SK-N-SH treated with all-trans-retinoic acid at 6 μM for 48 hours (cell line): ENCODE measurements at regions not wholly inside any gene's neighbourhood (a gene's known extent, or its start where the extent isn't known, plus 50 kb on each side); places are given as distances from the start of the nearest gene placed in this dataset.

Experiments used
- ATAC-seq: fragments of 200-7000 bp; cut with Tn5 transposase; 3 replicates; pipeline ENCODE4 v1.9.1; 2020; ENCODE audit warnings: mild to moderate bottlenecking, moderate library complexity
- ARNTL ChIP-seq: fragments of 450-650 bp; formaldehyde crosslinking; IDR thresholded peaks from 2 replicates; pipeline ENCODE4 v1.5.0; 2020; ENCODE audit warnings: low read depth, mild to moderate bottlenecking, moderate library complexity, borderline replicate concordance
- CREB5 ChIP-seq: fragments of 250-450 bp; sonication (Bioruptor Pico); IDR thresholded peaks from 2 replicates; pipeline ENCODE4 v1.5.1; 2020; ENCODE audit warnings: low read depth, mild to moderate bottlenecking, moderate library complexity
- CSDC2 ChIP-seq: fragments of 250-450 bp; sonication (Bioruptor Pico); IDR thresholded peaks from 2 replicates; pipeline ENCODE4 v1.5.0; 2020; ENCODE audit warnings: mild to moderate bottlenecking, moderate library complexity
- CSRNP3 ChIP-seq: fragments of 250-450 bp; sonication (Bioruptor Pico); IDR thresholded peaks from 2 replicates; pipeline ENCODE4 v1.5.1; 2021; ENCODE audit warnings: mild to moderate bottlenecking, moderate library complexity
- ESRRG ChIP-seq: fragments of 250-450 bp; sonication (Bioruptor Pico); IDR thresholded peaks from 2 replicates; pipeline ENCODE4 v1.6.1; 2021; ENCODE audit warnings: mild to moderate bottlenecking
- GLIS3 ChIP-seq: fragments of 250-450 bp; sonication (Bioruptor Pico); IDR thresholded peaks from 2 replicates; pipeline ENCODE4 v1.5.0; 2020; ENCODE audit warnings: mild to moderate bottlenecking, moderate library complexity
- ISL1 ChIP-seq: fragments of 250-450 bp; sonication (Bioruptor Pico); IDR thresholded peaks from 2 replicates; pipeline ENCODE4 v2.1.2; 2022; ENCODE audit warnings: mild to moderate bottlenecking, moderate library complexity
- OSR1 ChIP-seq: fragments of 250-450 bp; sonication (Bioruptor Pico); IDR thresholded peaks from 2 replicates; pipeline ENCODE4 v1.8.0; 2022; ENCODE audit warnings: moderate library complexity, mild to moderate bottlenecking, inconsistent platforms
- POU6F1 ChIP-seq: fragments of 250-450 bp; sonication (Bioruptor Pico); IDR thresholded peaks from 2 replicates; pipeline ENCODE4 v1.8.0; 2021; ENCODE audit warnings: low read depth, mild to moderate bottlenecking, moderate library complexity, borderline replicate concordance
- PPARA ChIP-seq: fragments of 250-450 bp; sonication (Bioruptor Pico); IDR thresholded peaks from 2 replicates; pipeline ENCODE4 v1.5.0; 2020; ENCODE audit warnings: mild to moderate bottlenecking, borderline replicate concordance
- RARB ChIP-seq: fragments of 250-450 bp; sonication (Bioruptor Pico); IDR thresholded peaks from 2 replicates; pipeline ENCODE4 v1.8.0; 2021; ENCODE audit warnings: mild to moderate bottlenecking, moderate library complexity
- TCF4 ChIP-seq: fragments of 250-450 bp; sonication (Bioruptor Pico); IDR thresholded peaks from 2 replicates; pipeline ENCODE4 v1.8.0; 2021; ENCODE audit warnings: mild to moderate bottlenecking, moderate library complexity, borderline replicate concordance
- TOX ChIP-seq: fragments of 250-450 bp; sonication (Bioruptor Pico); IDR thresholded peaks from 2 replicates; pipeline ENCODE4 v1.8.0; 2021; ENCODE audit warnings: mild to moderate bottlenecking, moderate library complexity, borderline replicate concordance
- TSHZ2 ChIP-seq: fragments of 250-450 bp; sonication (Bioruptor Pico); IDR thresholded peaks from 2 replicates; pipeline ENCODE4 v1.5.0; 2020; ENCODE audit warnings: mild to moderate bottlenecking, moderate library complexity
- ZC3H10 ChIP-seq: fragments of 250-450 bp; sonication (Bioruptor Pico); IDR thresholded peaks from 2 replicates; pipeline ENCODE4 v1.5.1; 2021; ENCODE audit warnings: mild to moderate bottlenecking, moderate library complexity
- ZFP3 ChIP-seq: fragments of 250-450 bp; sonication (Bioruptor Pico); IDR thresholded peaks from 2 replicates; pipeline ENCODE4 v1.5.0; 2020; ENCODE audit warnings: mild to moderate bottlenecking, moderate library complexity
- ZFP30 ChIP-seq: fragments of 450-650 bp; formaldehyde crosslinking; IDR thresholded peaks from 2 replicates; pipeline ENCODE4 v1.5.0; 2022; ENCODE audit warnings: mild to moderate bottlenecking, moderate library complexity
- ZNF565 ChIP-seq: fragments of 450-650 bp; formaldehyde crosslinking; conservative IDR thresholded peaks from 2 replicates; pipeline ENCODE4 v1.5.0; 2020; ENCODE audit warnings: low read depth, mild to moderate bottlenecking, moderate library complexity
- ZNF70 ChIP-seq: fragments of 450-650 bp; formaldehyde crosslinking; IDR thresholded peaks from 2 replicates; pipeline ENCODE4 v1.5.0; 2020; ENCODE audit warnings: mild to moderate bottlenecking, moderate library complexity
- ZNF8 ChIP-seq: fragments of 450-650 bp; formaldehyde crosslinking; IDR thresholded peaks from 2 replicates; pipeline ENCODE4 v1.5.0; 2020; ENCODE audit warnings: mild to moderate bottlenecking, moderate library complexity

- TF ChIP-seq OSR1 (no peak), ZC3H10 (CRISPR knock-in tag) (no peak), RARB (CRISPR knock-in tag) (no peak), ZNF8 (CRISPR knock-in tag) (no peak), ARNTL (no peak), CSRNP3 (CRISPR knock-in tag) (no peak), ISL1 (CRISPR knock-in tag) (no peak), TSHZ2 (CRISPR knock-in tag) (no peak), TOX (no peak), TCF4 (CRISPR knock-in tag) (no peak), CREB5 (CRISPR knock-in tag) (no peak), ZFP30 (CRISPR knock-in tag) (no peak), ZNF565 (no peak), GLIS3 (CRISPR knock-in tag) (no peak), ESRRG (CRISPR knock-in tag) (no peak), CSDC2 (CRISPR knock-in tag) (no peak), ZNF70 (CRISPR knock-in tag) (no peak), POU6F1 (CRISPR knock-in tag) (no peak), ZFP3 (CRISPR knock-in tag) (no peak), PPARA (CRISPR knock-in tag) (no peak)
These were observed 110.2 kb upstream of the FAM180A start for GRCh38 chr7:135858851-135859250.

GRCh38 chr7:135858379-135858778, 109.8 kb upstream of the FAM180A start:
- TF ChIP-seq PPARA (CRISPR knock-in tag) (no peak), ISL1 (CRISPR knock-in tag) (no peak), ZNF70 (CRISPR knock-in tag) (no peak), ZNF565 (no peak), TOX (no peak), OSR1 (no peak), ARNTL (no peak), TSHZ2 (CRISPR knock-in tag) (no peak), ZC3H10 (CRISPR knock-in tag) (no peak), POU6F1 (CRISPR knock-in tag) (no peak), ZNF8 (CRISPR knock-in tag) (no peak), CREB5 (CRISPR knock-in tag) (no peak), ESRRG (CRISPR knock-in tag) (no peak), CSRNP3 (CRISPR knock-in tag) (no peak), ZFP3 (CRISPR knock-in tag) (no peak)
- no peak for ATAC-seq

More at GRCh38 chr7:135858851-135859250, 110.2 kb upstream of the FAM180A start:
- ATAC-seq = no peak
